GM19395 (cell line): ENCODE measurements at regions not wholly inside any gene's neighbourhood (a gene's known extent, or its start where the extent isn't known, plus 50 kb on each side); places are given as distances from the start of the nearest gene placed in this dataset.

Experiments
- ATAC-seq: cut with Tn5 transposase; IDR thresholded peaks from one replicate; pipeline ENCODE4 v1.9.1; 2021; ENCODE audit warnings: mild to moderate bottlenecking, moderate library complexity; ENCODE audit not compliant: unreplicated experiment

DNA sequence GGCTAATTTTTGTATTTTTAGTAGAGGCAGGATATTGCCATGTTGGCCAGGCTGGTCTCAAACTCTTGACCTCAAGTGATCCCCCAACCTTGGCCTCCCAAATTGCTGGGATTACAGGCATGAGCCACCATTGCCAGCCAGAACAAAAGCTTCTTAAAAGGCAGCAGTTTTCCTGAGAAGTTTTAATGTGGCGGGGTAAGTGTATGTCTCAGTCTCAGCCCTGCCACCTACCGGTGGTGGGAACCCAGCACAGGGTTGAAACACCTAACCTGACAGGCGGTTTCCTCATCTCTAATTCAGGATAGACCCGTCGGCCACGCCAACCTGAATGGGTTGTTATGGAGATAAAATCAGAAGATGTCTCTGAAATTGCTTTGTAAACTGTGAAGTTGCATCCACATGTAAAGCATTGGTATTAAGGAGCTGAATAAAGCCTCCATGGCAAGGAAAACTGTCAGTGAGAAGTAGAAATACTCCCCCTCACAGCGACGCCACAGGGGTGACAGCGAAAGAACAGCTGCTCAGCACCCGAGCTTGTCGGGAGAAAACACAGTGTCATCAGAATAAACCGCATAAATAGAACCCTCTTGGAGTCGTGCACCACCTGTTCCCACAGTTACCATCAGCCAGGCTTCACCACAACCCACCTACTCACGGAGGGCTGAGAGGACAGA is 165.9 kb upstream of the NCAM1 start:
- no peak for ATAC-seq

GRCh38 chr11:112795911-112796649 is 165.1 kb upstream of the NCAM1 start:
- ATAC-seq = no peak

GRCh38 chr11:112797092-112797491 is 164.1 kb upstream of the NCAM1 start:
- ATAC-seq = no peak

DNA sequence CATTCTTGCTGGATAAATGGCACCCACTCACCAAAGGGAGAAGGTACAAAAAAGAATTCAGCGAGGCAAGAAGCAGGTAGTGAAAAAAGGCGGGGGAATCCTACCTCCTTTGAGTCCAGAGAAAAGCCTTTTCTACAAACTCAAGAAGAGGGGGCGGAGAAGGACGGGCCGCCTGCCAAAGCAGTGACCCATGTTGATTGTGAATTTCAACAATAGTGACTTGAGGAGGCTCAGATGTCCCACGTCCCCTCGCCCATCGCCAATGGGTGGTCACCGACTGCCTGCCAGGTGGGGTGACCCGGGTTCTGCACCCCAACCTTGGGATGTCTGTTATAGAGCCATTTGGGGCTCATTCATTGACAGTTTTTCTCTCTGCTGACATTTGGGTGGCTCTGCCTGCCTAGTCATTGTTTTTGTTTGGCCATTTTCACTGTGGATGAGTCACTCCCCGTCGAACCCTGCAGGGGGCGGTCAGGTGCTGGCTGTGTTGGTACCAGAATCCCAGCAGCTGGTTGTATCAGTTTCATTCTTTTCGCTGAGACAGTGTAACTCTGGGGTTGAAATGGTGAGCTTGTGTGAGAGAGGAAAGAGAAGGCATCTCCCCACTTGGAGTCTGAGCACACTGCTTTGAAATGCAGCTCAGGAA is 163.4 kb upstream of the NCAM1 start:
- ATAC-seq = no peak

DNA sequence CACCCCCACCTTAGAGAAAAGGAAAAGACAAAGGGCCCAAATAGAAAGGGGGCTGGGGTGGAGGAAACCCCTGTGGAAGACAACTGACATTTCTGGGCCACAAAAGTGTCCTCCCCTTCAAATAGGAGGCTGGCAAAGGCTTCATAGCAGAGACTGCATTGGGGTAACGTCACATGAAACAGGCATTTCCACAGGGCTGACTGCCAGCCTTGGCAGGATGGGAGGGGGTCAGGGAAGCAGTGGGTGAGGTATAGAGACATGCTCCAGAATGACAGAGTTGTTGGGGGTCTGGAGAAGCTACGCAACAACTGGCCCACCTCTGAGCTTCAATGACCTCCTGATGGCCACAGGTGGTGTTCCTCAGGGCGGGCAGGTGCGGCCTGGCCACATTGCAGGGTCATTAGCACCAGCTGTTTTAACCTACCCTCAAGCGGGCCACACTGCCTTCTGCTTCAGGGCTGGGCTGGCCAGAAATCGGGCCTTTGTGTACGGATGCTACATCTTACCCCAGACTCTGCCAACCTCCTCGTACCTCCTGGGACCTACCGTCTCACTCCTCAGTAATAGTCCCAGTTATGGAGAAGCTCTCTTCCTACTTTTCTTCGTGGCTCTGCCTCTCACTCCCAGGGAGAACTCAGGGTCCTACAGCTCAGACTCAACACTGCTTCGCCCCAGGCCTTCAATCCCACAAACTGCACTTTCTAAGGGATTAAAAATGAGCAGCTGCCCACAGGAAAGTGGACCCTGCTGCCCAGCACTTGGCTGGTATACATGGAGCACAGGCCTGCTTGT is 160.0 kb upstream of the NCAM1 start:
- ATAC-seq = no peak

- no peak for ATAC-seq
These were observed 159.5 kb upstream of the NCAM1 start for GRCh38 chr11:112801817-112802088.

DNA sequence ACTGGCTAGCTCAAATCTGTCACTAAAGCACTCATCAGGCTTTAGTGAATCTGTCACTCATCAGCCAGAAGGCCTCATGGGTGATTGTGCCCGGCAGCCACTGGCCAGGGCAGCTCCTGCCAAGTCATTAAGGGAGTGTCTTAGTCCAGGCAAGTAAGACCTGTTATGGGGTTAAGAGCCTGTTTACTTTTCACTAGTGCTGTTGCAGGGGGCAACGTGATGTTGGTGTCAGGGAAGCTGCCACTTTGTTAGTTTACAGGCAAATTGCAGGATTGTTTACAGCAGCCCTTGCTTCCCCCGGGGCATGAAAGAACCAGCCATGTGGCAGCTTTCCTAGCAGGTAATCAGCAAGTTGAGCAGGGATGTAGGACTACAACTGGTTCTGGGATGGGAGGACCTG is 155.6 kb upstream of the NCAM1 start:
- ATAC-seq = no peak

GRCh38 chr11:112806256-112806655 is 155.0 kb upstream of the NCAM1 start:
- no peak for ATAC-seq

DNA sequence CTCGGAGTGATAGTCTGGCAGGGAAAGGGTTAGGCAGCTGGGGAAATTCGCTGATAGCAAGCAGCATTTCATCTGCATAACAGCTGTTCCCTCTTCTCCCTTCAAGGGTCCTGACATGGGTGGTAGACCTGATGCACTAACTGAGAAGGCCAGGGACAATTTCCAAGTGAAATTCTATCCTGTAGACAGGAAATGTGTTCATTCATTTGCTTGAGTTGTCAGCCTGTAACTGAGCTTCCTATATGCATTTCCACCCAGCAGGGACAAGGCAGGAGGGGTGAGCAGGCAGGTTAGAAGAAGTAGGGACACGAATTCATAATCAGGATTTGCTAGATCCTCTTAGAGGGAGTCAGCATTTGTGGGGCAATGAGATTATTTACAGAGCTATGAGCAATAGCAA is 154.3 kb upstream of the NCAM1 start:
- no peak for ATAC-seq

DNA sequence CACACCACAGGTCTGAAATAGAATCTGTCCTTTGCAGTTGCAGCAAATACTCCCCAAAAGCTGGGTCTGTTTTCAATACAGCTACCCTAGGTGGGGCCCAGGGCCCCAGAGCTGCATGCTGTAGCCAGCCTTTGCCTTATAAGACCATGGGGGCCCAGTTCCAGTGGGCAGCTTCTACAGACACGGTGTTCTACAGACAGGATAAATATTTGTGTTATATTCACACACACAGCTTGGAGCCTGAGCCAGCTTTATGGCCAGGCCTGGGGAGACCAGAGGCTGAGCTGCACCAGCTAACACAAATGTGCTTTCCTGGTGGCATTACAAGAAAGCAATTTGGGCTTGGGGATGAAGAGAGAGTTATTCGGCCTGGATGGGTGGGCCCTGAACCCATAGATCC is 151.8 kb upstream of the NCAM1 start:
- no peak for ATAC-seq

- no peak for ATAC-seq
These were observed 150.3 kb upstream of the NCAM1 start for GRCh38 chr11:112810951-112811350.

DNA sequence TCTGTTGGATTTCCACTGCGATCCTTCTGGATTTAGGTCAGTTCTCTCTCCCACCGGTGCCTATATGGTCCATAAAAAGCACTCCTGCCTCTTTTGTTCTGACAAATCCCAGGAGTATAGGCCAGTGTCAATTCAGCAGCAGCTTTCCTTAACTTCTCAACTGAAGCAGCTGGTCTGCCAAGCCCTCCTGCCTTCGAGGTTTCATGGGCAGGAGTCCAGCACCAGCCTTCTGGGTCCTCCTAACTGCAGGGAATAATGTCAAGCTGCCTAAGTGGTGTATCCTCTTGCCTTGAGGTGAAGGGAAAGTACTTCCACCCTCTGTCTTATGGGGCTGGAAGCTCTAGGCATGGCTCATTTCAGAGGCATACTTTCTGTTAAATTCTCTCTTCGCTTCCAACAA is 149.4 kb upstream of the NCAM1 start:
- ATAC-seq = no peak

GRCh38 chr11:112812729-112813128 is 148.5 kb upstream of the NCAM1 start:
- no peak for ATAC-seq

DNA sequence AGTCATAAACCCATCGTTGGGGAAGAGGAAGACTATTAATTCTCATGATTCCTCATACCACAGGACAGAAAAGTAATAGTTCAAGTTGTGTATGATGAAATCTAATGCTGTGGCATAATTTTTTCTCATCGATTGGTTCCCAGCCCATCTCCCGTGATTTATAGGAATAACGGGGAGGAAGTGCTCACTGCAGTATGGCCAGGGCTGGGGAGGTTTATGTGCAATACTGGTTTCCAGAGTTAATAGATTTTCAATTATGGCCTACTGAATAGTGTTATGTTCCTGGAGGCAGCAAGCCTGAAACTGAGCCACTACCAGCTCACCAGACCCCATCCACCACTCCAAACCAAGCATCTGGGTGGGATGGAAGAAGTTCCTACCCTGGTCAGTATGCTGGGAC is 147.1 kb upstream of the NCAM1 start:
- ATAC-seq = no peak

GRCh38 chr11:112817376-112817775 is 143.8 kb upstream of the NCAM1 start:
- no peak for ATAC-seq

DNA sequence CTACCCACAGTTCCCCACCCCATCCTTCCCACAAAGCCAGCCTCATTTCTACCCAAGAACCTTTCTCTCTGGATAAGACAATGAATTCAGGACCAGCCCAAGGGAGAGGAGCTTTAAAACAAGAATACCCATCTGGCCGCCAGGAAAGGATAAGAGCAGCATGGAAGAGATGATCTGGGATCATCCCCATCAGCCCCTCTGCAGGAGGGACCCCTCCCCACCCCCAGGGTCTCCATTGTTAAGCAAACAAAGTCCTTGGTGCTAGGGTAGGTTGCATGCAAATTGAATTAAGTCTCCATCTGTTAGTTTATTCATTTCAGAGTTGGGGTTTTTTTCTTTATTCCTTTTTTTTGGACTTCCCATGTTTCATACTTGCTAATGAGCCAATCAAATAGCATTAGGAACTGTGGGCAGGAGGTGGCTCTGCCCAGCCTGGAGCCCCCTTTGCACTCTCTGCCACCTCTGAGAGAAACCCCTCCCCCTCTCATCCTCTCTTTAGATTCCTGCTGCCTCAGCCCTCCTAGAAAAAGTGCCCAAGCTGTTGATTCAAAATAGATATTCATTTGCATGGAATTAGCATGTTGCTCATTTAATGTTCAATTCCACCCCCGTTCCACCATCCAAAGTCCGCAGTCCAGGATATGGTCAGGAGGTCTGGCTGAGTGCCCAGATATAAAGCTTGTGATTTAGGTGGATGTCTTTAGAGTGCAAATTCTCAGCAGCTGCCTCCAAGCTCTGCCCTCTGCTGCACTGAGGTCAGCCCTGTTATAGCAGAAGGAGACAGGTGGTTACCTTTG is 138.5 kb upstream of the NCAM1 start:
- ATAC-seq = no peak

DNA sequence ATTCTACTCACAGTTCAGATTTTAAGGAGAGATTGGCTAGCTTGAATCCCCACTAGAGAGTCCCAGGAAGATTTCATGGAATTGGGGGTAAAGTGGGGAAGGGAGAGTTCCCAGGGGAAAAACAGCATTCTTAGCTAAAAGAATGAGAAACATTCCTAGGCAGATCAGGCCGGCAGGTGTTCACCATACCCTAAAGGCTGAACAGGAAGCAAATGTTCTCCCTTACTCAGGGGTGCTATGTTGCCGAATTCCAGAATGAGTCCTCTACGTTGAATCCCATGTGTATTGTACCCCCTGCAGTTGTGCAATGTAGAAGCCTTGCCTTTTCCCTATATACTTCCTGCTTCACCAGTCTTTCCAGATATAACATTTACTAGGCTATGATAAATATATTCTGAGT is 135.2 kb upstream of the NCAM1 start:
- no peak for ATAC-seq

GRCh38 chr11:112826788-112827187 is 134.4 kb upstream of the NCAM1 start:
- ATAC-seq = no peak

DNA sequence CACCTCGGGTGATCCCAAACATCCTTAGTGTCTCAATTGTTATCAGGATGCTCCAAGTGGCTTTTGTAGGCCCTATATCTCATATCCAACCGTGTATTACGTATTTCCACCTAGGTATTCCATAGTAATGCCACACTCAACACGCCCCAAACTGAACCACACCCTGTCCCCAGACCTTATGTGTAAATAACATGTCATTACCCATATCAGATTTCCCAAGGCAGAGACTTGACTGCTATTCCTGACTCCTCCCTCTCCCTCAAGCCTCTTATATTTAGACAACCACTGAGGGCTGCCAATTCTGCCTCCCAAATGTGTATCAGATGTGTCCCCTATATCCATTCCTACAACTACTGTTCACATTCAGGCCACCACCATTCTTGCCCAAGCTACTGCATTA is 132.8 kb upstream of the NCAM1 start:
- no peak for ATAC-seq

DNA sequence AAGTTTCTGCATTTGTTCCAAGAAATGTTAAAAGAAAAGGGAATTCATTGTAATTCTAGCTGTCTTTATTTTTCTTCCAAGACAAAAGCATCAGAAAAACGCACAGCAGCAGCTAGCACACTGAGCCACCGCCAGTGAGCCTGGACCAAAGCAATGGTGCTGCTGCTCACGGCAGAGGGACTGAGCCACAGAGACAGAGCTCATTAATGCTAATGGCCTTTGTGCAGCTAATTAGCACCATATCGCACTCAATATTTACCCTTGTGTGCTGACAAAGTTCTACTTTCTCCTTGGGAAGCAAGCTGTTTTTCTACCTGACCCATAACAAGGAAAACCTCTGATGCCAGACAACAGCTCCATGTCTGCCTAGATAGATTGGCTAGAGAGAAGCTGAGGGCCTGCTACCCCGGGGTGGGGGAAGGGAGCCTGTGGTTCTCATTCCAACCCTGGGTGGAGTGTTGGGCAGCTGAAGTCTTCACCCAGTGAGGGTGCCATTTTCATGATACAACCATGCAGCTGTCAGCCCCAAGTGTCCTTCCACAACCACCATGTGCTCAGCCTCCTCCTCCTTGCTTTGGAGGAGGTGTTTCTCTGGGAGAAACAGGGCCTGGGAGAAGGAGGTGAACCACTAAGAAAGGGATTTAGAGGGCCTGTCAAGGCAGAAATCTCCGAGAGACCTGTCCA is 131.1 kb upstream of the NCAM1 start:
- no peak for ATAC-seq
